ENCODE measurements at regions not wholly inside any gene's neighbourhood (a gene's known extent, or its start where the extent isn't known, plus 50 kb on each side); places are given as distances from the start of the nearest gene placed in this dataset.

DNA sequence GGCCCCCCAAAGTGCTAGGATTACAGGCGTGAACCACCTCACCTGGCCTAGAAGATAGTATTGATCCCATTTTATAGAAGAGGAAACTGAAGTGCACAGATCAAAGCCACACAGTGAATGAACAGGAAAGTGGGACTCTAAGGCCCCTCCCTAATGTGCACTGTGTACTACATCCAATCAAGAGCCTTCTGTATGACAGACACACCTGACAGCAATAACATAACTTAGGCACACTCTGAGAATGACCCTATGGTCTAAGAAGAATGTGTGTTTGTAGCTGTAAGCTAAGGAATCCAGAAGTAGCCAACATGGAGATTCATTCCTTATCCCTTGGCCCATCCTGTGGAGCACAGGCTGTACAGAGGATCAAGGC, 271.2 kb downstream of the SMARCA2 start:
- no peak for DNase-seq
- no peak for ATAC-seq (ENCODE audit: low FRiP score)
- WGBS, 2 donors, result 82 to 89% methylated on average over 1 of the region's 1 CpG
- Histone ChIP-seq H3K9me3 (ENCODE audit: control insufficient read depth, low read length) (no peaks in the 10 kb centered on the region), H3K36me3 (ENCODE audit: control insufficient read depth in 1 of 2, insufficient read depth in 2 of 2, low read length in 1 of 2) (no peaks in the 10 kb centered on the region), H3K27ac (ENCODE audit: low read depth in 1 of 2, low read length in 2 of 2) (no peak overlapping the region), H3K4me1 (ENCODE audit: control insufficient read depth in 1 of 2, insufficient read depth in 2 of 2, low read length in 2 of 2) (no peaks in the 10 kb centered on the region), H3K4me3 (ENCODE audit: low read length in 2 of 2) (no peak overlapping the region), H3K27me3 (ENCODE audit: control insufficient read depth in 1 of 2, insufficient read depth in 2 of 2, low read length in 1 of 2) (no peaks in the 10 kb centered on the region)
- intact Hi-C loops (cut with DNase I), result no loop called here

DNA sequence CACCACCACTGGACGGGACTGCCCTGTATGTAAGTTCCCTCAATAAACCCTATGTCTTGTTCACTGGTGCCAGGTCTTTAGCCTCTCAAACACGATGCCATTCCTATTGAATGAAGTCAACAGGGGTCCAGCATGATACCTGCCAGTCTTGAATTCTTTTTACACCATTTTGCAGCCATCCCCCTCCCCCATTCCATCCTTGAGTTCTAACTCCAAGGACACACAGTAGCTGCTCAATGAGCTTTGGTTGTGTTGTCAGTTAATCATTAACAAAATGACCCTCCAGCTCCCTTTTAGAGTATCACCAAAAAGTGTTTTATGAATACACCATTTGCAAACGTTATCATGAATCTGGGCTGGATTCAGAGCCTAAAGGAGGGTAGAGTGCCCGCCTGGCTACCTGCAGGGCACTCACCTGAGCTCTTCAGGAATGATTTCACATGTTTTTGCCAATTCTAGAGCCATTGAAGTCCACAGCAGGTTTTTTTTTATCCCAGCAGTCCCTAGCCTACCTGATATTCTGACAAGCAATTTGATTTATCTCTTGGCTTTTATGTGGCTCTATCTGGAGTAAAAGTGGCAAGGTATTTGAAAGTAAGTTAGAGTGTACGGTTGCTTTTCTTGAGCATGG, 271.8 kb downstream of the SMARCA2 start:
- DNase-seq (no peak), ATAC-seq (ENCODE audit: low FRiP score) (no peak)
- WGBS, 2 donors, result 83% methylated on average over 5 of the region's 5 CpGs
- Histone ChIP-seq H3K4me3 (ENCODE audit: low read length in 2 of 2) (no peak overlapping the region), H3K27me3 (ENCODE audit: control insufficient read depth in 1 of 2, insufficient read depth in 2 of 2, low read length in 1 of 2) (no peaks in the 10 kb centered on the region), H3K4me1 (ENCODE audit: control insufficient read depth in 1 of 2, insufficient read depth in 2 of 2, low read length in 2 of 2) (no peaks in the 10 kb centered on the region), H3K9me3 (ENCODE audit: control insufficient read depth, low read length) (no peaks in the 10 kb centered on the region), H3K36me3 (ENCODE audit: control insufficient read depth in 1 of 2, insufficient read depth in 2 of 2, low read length in 1 of 2) (no peaks in the 10 kb centered on the region), H3K27ac (ENCODE audit: low read depth in 1 of 2, low read length in 2 of 2) (no peak overlapping the region)
- intact Hi-C loops (cut with DNase I), result no loop called here

DNA sequence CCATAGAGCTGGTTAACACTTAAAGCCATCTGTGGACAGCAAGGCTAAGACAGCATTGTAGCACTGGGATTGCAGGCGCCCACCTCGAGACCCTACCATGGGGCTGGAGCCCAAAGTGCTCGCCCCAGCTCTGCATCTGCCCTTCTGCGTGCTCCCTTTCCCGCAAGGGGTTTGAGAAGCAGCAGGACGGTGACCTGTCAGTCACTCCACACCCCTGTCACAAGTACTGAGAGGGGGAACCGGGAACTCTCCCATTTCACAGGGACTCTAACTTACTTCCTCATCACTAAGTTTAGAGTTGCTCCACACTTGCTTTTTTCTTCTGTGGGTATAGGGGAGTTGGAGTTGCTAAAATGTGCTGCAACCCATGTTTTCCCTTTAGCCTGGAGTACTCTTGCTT, 273.2 kb downstream of the SMARCA2 start:
- ATAC-seq (ENCODE audit: low FRiP score), result no peak
- intact Hi-C loops (cut with DNase I), result no loop called here

DNA sequence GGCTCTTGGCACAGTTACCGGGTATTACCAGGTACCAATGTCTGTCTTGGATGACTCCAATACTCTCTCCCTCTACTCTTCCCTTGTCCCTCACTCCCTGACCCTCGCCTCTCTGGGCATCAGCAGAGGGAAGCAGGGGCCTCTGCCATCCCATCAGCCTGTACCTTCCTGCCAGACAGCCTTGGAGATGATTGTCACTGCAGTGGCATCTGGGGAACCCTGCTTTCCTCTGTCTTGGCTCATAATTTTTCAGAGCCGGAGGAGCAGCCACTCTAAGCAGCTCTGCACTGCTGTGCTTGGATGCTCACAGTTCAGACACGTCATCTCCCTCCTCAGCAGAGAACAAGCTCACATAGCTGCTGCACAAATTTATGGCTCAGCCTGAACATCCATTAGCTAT, 274.1 kb downstream of the SMARCA2 start:
- H3K36me3 ChIP-seq (ENCODE audit: control insufficient read depth in 1 of 2, insufficient read depth in 2 of 2, low read length in 1 of 2), result no peaks in the 10 kb centered on the region
- no peaks in the 10 kb centered on the region for H3K4me1 ChIP-seq (ENCODE audit: control insufficient read depth in 1 of 2, insufficient read depth in 2 of 2, low read length in 2 of 2)
- 82 to 91% methylated on average over 4 of the region's 4 CpGs for WGBS, 2 donors
- H3K27me3 ChIP-seq (ENCODE audit: control insufficient read depth in 1 of 2, insufficient read depth in 2 of 2, low read length in 1 of 2), result no peaks in the 10 kb centered on the region
- no peaks in the 10 kb centered on the region for H3K9me3 ChIP-seq (ENCODE audit: control insufficient read depth, low read length)
- ATAC-seq (ENCODE audit: low FRiP score) (no peak), DNase-seq (no peak)
- no peak overlapping the region for H3K4me3 ChIP-seq (ENCODE audit: low read length in 2 of 2)
- H3K27ac ChIP-seq (ENCODE audit: low read depth in 1 of 2, low read length in 2 of 2), result no peak overlapping the region
- intact Hi-C loops (cut with DNase I), result no loop called here

More for the DNA sequence above, 273.2 kb downstream of the SMARCA2 start:
- no peaks in the 10 kb centered on the region for H3K4me1 ChIP-seq (ENCODE audit: control insufficient read depth in 1 of 2, insufficient read depth in 2 of 2, low read length in 2 of 2)
- H3K27ac ChIP-seq (ENCODE audit: low read depth in 1 of 2, low read length in 2 of 2), result no peak overlapping the region
- H3K27me3 ChIP-seq (ENCODE audit: control insufficient read depth in 1 of 2, insufficient read depth in 2 of 2, low read length in 1 of 2), result no peaks in the 10 kb centered on the region
- H3K4me3 ChIP-seq (ENCODE audit: low read length in 2 of 2), result no peak overlapping the region
- WGBS, 2 donors, result 92% methylated on average over 7 of the region's 7 CpGs
- H3K9me3 ChIP-seq (ENCODE audit: control insufficient read depth, low read length), result no peaks in the 10 kb centered on the region
- H3K36me3 ChIP-seq (ENCODE audit: control insufficient read depth in 1 of 2, insufficient read depth in 2 of 2, low read length in 1 of 2), result no peaks in the 10 kb centered on the region
- DNase-seq, result no peak

DNA sequence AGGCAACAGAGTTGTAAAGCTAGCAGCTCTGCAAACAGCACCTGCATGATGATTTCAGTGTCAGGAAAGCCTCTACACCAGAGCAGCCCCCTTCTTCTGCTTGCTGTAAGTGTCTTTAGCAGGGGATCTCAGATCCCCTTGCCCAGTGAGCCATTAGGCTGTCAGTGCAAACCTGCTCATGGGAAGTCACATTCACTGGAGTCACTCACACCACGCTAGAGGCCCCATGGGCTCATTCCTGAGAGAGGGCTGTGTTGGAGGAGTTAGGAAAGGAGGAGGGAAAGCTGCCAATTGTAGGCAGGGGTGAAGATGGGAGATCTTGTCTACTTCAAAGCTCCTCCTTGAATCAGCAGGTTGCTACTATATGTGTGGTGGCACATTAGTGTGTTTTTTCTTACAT, 275.2 kb downstream of the SMARCA2 start:
- Histone ChIP-seq H3K36me3 (ENCODE audit: control insufficient read depth in 1 of 2, insufficient read depth in 2 of 2, low read length in 1 of 2) (no peaks in the 10 kb centered on the region), H3K4me3 (ENCODE audit: low read length in 2 of 2) (no peak overlapping the region), H3K9me3 (ENCODE audit: control insufficient read depth, low read length) (no peaks in the 10 kb centered on the region), H3K4me1 (ENCODE audit: control insufficient read depth in 1 of 2, insufficient read depth in 2 of 2, low read length in 2 of 2) (no peaks in the 10 kb centered on the region), H3K27ac (ENCODE audit: low read depth in 1 of 2, low read length in 2 of 2) (no peak overlapping the region), H3K27me3 (ENCODE audit: control insufficient read depth in 1 of 2, insufficient read depth in 2 of 2, low read length in 1 of 2) (no peaks in the 10 kb centered on the region)
- ATAC-seq (ENCODE audit: low FRiP score) (no peak), DNase-seq (no peak)
- 77 to 86% methylated on average over 1 of the region's 1 CpG for WGBS, 2 donors
- intact Hi-C loops (cut with DNase I), result no loop called here

DNA sequence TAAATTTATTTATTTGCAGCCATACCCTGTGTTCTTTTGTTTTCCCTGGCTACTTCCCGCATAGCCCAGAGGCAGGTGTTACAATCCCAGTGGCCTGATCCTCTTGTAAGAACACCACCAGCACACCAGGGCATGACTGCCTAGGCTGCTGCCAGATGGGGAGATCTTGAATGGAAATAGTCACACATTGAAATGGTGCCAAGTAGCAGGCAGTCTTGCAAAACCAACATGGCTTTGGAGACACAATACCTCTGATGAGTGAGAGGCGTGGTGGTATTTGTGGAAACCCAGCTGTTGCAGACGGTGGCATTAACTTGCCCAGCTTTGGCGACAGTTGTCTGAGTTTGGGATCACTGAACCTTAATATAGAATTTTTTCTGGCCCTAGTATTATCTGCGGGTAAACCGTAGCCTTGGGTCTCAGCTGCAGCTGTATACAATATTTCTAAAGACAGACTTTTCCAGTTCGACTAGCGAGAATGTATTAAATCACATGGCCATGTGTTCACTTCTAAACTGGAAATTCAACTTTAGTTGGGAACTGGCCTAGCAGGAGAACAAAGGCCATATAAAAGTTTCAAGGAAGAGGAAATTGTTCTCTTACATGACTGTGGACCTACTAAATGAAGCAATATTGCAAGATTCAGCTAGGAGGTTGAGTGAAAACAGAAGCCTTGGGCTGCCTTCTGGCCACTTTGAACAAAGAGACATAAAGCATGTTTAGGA, 277.0 kb downstream of the SMARCA2 start:
- ATAC-seq (ENCODE audit: low FRiP score) (no peak), DNase-seq (no peak)
- no peak overlapping the region for H3K27ac ChIP-seq (ENCODE audit: low read depth in 1 of 2, low read length in 2 of 2)
- H3K4me1 ChIP-seq (ENCODE audit: control insufficient read depth in 1 of 2, insufficient read depth in 2 of 2, low read length in 2 of 2), result no peaks in the 10 kb centered on the region
- no peaks in the 10 kb centered on the region for H3K9me3 ChIP-seq (ENCODE audit: control insufficient read depth, low read length)
- H3K27me3 ChIP-seq (ENCODE audit: control insufficient read depth in 1 of 2, insufficient read depth in 2 of 2, low read length in 1 of 2), result peaks cover 0 to 3% of the 10 kb centered on the region in 2 donors
- WGBS, 2 donors, result 89 to 94% methylated on average over 8 of the region's 8 CpGs
- intact Hi-C loops (cut with DNase I), result no loop called here
- no peaks in the 10 kb centered on the region for H3K36me3 ChIP-seq (ENCODE audit: control insufficient read depth in 1 of 2, insufficient read depth in 2 of 2, low read length in 1 of 2)
- H3K4me3 ChIP-seq (ENCODE audit: low read length in 2 of 2), result no peak overlapping the region

DNA sequence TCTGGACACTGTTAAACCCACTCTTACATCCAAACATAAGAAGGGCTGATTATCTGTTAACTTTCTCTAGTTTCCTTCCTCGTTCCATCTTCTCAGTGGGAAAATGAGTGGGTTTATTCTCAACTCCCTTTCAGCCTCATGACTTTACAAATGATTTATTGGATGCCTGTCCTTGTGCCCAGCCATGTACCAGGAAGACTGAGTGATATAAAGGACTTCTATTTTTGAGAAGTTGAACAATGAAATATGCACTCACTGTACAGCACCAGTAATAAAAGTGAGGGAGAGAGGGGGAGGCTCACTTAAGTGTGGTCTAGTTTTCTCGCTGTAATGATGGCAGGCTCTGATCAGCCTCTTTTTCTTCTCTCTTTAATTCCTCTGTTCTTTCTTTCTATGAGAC, 277.6 kb downstream of the SMARCA2 start:
- Histone ChIP-seq H3K9me3 (ENCODE audit: control insufficient read depth, low read length) (no peaks in the 10 kb centered on the region), H3K27ac (ENCODE audit: low read depth in 1 of 2, low read length in 2 of 2) (no peak overlapping the region), H3K27me3 (ENCODE audit: control insufficient read depth in 1 of 2, insufficient read depth in 2 of 2, low read length in 1 of 2) (peaks cover 0 to 3% of the 10 kb centered on the region in 2 donors), H3K36me3 (ENCODE audit: control insufficient read depth in 1 of 2, insufficient read depth in 2 of 2, low read length in 1 of 2) (no peaks in the 10 kb centered on the region), H3K4me3 (ENCODE audit: low read length in 2 of 2) (no peak overlapping the region), H3K4me1 (ENCODE audit: control insufficient read depth in 1 of 2, insufficient read depth in 2 of 2, low read length in 2 of 2) (no peaks in the 10 kb centered on the region)
- intact Hi-C loops (cut with DNase I), result no loop called here
- ATAC-seq (ENCODE audit: low FRiP score), result no peak
- no peak for DNase-seq
- 83 to 84% methylated on average over 2 of the region's 2 CpGs for WGBS, 2 donors

DNA sequence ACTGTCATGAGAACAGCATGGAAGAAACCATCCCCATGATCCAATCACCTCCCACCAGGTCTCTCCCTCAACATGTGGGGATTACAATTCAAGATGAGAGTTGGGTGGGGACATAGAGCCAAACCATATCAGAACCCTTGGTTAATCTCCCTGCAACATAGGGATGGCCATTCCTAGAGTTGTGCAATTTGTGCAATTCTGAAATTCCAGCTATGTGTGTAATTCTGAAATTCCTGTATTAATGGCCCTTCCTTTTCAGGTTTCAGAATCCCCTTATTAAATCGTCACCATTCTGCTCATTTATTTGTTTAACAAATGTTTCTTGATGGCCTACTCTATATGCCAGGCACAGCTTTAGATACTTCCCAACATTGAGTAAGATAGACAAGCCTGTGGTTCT, 282.6 kb downstream of the SMARCA2 start:
- Histone ChIP-seq H3K27ac (ENCODE audit: low read depth in 1 of 2, low read length in 2 of 2) (no peak overlapping the region), H3K4me1 (ENCODE audit: control insufficient read depth in 1 of 2, insufficient read depth in 2 of 2, low read length in 2 of 2) (no peaks in the 10 kb centered on the region), H3K9me3 (ENCODE audit: control insufficient read depth, low read length) (no peaks in the 10 kb centered on the region), H3K4me3 (ENCODE audit: low read length in 2 of 2) (no peak overlapping the region), H3K36me3 (ENCODE audit: control insufficient read depth in 1 of 2, insufficient read depth in 2 of 2, low read length in 1 of 2) (no peaks in the 10 kb centered on the region), H3K27me3 (ENCODE audit: control insufficient read depth in 1 of 2, insufficient read depth in 2 of 2, low read length in 1 of 2) (peaks cover 0 to 3% of the 10 kb centered on the region in 2 donors)
- no peak for DNase-seq
- no peak for ATAC-seq (ENCODE audit: low FRiP score)
- intact Hi-C loops (cut with DNase I), result no loop called here
- WGBS, 2 donors, result 86 to 87% methylated on average over 1 of the region's 1 CpG

DNA sequence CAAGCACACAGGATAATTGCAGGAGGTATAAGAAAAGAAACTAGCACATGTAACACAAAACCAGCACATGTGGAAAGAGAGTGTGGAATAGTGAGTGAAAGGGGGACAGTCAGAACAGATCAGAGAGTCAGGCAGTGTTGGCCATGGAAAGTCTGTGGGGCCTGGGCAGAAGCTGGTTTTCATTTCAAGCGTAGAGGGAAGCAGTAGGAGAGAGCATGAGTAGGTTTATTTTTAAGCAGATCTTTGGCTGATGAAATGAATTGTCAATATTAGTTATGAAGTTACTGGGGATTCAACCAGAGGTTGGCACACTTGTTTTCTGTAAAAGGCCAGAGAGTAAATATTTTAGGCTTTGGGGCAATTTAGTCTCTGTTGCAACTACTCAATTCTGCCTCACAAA, 283.1 kb downstream of the SMARCA2 start:
- Histone ChIP-seq H3K27ac (ENCODE audit: low read depth in 1 of 2, low read length in 2 of 2) (no peak overlapping the region), H3K4me1 (ENCODE audit: control insufficient read depth in 1 of 2, insufficient read depth in 2 of 2, low read length in 2 of 2) (no peaks in the 10 kb centered on the region), H3K36me3 (ENCODE audit: control insufficient read depth in 1 of 2, insufficient read depth in 2 of 2, low read length in 1 of 2) (no peaks in the 10 kb centered on the region), H3K4me3 (ENCODE audit: low read length in 2 of 2) (no peak overlapping the region), H3K9me3 (ENCODE audit: control insufficient read depth, low read length) (no peaks in the 10 kb centered on the region), H3K27me3 (ENCODE audit: control insufficient read depth in 1 of 2, insufficient read depth in 2 of 2, low read length in 1 of 2) (peaks cover 0 to 3% of the 10 kb centered on the region in 2 donors)
- DNase-seq, result no peak
- no peak for ATAC-seq (ENCODE audit: low FRiP score)
- WGBS, 2 donors, result 47 to 100% methylated on average over 1 of the region's 1 CpG
- intact Hi-C loops (cut with DNase I), result no loop called here
